ENCODE measurements at regions not wholly inside any gene's neighbourhood (a gene's known extent, or its start where the extent isn't known, plus 50 kb on each side); places are given as distances from the start of the nearest gene placed in this dataset.
A peak's percentile ranks its signal among the peaks of the same experiment; 100 is the strongest.
"Not testable (repeated sequence)": the region's sequence is repeated elsewhere in the genome, so short reads cannot be mapped to it uniquely, and the experiment has no call there.

GRCh38 chr14:48709277-48709785 is 876.8 kb downstream of the RPS29 start:
- TF ChIP-seq POLR2A (IDR thresholded peaks at IDR 0.05) (no peak), CTCF (IDR thresholded peaks at IDR 0.05) (no peak)
- no peak overlapping the region for H3K27ac ChIP-seq
- 76 to 97% (median 86%) methylated on average over 1 of the region's 1 CpG for WGBS, 4 donors
- no peaks in the 10 kb centered on the region for H3K36me3 ChIP-seq (replicated peaks in 1 of 2)
- no peaks in the 10 kb centered on the region for H3K9me3 ChIP-seq (replicated peaks in 1 of 3)
- no peaks in the 10 kb centered on the region for H3K4me1 ChIP-seq (replicated peaks in 1 of 2)
- no peak overlapping the region for H3K4me3 ChIP-seq
- intact Hi-C loops (cut with DNase I) = no loop called here
- DNase-seq = no peak
- no peaks in the 10 kb centered on the region for H3K27me3 ChIP-seq

- Histone ChIP-seq H3K9me3 (replicated peaks in 1 of 3) (no peaks in the 10 kb centered on the region), H3K27me3 (no peaks in the 10 kb centered on the region), H3K4me1 (replicated peaks in 1 of 2) (no peaks in the 10 kb centered on the region), H3K36me3 (replicated peaks in 1 of 2) (no peaks in the 10 kb centered on the region), H3K4me3 (no peak overlapping the region), H3K27ac (no peak overlapping the region)
- DNase-seq = no peak
- TF ChIP-seq CTCF (IDR thresholded peaks at IDR 0.05) (no peak), POLR2A (IDR thresholded peaks at IDR 0.05) (no peak)
- intact Hi-C loops (cut with DNase I) = no loop called here
These were observed 881.5 kb downstream of the RPS29 start for GRCh38 chr14:48704639-48705038.

DNA sequence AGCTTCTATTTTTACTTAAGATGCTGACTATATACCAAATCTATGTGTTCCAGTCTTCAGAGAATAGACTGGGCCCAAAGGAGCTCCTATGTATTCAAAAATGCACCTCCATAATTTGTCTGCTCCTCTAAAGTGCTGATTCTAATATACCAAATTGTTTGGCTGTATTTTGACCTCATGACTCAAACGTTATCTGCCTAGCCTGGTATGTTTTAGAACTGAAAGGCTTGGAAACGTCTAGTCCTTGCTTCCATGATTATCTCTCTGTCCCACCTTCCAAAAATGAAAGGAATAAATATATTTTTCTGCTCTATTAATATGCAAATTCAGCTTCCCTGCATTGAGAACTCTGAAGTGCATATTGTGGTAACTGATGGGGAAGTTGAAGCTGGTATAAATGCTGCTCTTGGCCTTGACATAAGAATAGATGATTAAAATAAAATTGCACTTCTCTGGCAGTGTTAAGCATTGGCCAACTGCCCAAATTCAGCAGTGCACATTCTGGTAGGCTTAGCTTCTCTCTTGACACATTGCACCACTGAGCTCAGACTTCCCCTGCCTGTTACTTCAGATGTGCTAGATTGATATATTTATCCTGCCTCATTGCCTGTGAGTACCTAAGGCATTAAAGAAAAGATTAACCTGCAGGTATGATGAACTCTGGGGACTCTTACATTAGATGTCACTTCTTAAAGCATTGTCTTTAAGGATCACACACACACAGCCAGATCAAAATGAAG is 882.3 kb downstream of the RPS29 start:
- Histone ChIP-seq H3K27ac (no peak overlapping the region), H3K4me3 (no peak overlapping the region), H3K9me3 (replicated peaks in 1 of 3) (no peaks in the 10 kb centered on the region), H3K4me1 (replicated peaks in 1 of 2) (no peaks in the 10 kb centered on the region), H3K36me3 (replicated peaks in 1 of 2) (no peaks in the 10 kb centered on the region), H3K27me3 (no peaks in the 10 kb centered on the region)
- intact Hi-C loops (cut with DNase I) = no loop called here
- WGBS, 4 donors = 14 to 22% (median 20%) methylated on average over 2 of the region's 2 CpGs
- TF ChIP-seq CTCF (IDR thresholded peaks at IDR 0.05) (no peak), POLR2A (IDR thresholded peaks at IDR 0.05) (no peak)
- peak in 4 of 7 donors; percentile 3 to 31 (median 12) for DNase-seq

DNA sequence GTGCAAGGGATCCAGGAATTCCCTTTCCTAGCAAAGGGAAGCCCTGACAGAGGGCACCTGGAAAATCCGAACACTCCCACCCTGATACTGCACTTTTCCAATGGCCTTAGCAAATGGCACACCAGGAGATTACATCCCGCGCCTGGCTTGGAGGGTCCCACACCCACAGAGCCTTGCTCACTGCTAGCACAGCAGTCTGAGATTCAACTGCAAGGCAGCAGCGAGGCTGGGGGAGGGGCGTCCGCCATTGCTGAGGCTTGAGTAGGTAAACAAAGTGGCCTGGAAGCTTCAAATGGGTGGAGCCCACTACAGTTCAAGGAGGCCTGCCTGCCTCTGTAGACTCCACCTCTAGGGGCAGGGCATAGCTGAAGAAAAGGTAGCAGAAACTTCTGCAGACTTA is 888.8 kb downstream of the RPS29 start:
- H3K36me3 ChIP-seq (replicated peaks in 1 of 2); DNase-seq; H3K27me3 ChIP-seq: not testable (repeated sequence)

GRCh38 chr14:48693793-48694192 is 892.4 kb downstream of the RPS29 start:
- TF ChIP-seq POLR2A (IDR thresholded peaks at IDR 0.05) (no peak), CTCF (IDR thresholded peaks at IDR 0.05) (no peak)
- Histone ChIP-seq H3K4me1 (replicated peaks in 1 of 2) (no peaks in the 10 kb centered on the region), H3K36me3 (replicated peaks in 1 of 2) (no peaks in the 10 kb centered on the region), H3K27ac (no peak overlapping the region), H3K4me3 (no peak overlapping the region), H3K27me3 (no peaks in the 10 kb centered on the region), H3K9me3 (replicated peaks in 1 of 3) (no peaks in the 10 kb centered on the region)
- no peak for DNase-seq
- WGBS, 4 donors = 48 to 77% (median 59%) methylated on average over 1 of the region's 1 CpG
- intact Hi-C loops (cut with DNase I) = no loop called here

More for the DNA sequence above, 888.8 kb downstream of the RPS29 start:
- H3K4me3 ChIP-seq; intact Hi-C loops (cut with DNase I); H3K27ac ChIP-seq; H3K4me1 ChIP-seq (replicated peaks in 1 of 2); H3K9me3 ChIP-seq (replicated peaks in 1 of 3): not testable (repeated sequence)
- WGBS, 4 donors = 91 to 97% (median 91%) methylated on average over 6 of the region's 6 CpGs; no CpG with 5 or more reads in 1 of the 4 donors

Data from adrenal gland (tissue), 9 donors.